HG03045 (cell line): ENCODE measurements at regions not wholly inside any gene's neighbourhood (a gene's known extent, or its start where the extent isn't known, plus 50 kb on each side); places are given as distances from the start of the nearest gene placed in this dataset.
"Not testable (repeated sequence)": the region's sequence is repeated elsewhere in the genome, so short reads cannot be mapped to it uniquely, and the experiment has no call there.

ENCODE experiments used
- ATAC-seq: cut with Tn5 transposase; IDR thresholded peaks from one replicate; pipeline ENCODE4 v1.9.1; 2021; ENCODE audit warnings: mild to moderate bottlenecking, moderate library complexity; ENCODE audit not compliant: unreplicated experiment

- not testable (repeated sequence) for ATAC-seq
Observed at GRCh38 chr17:34039759-34040555, 215.1 kb upstream of the CCL2 start.

DNA sequence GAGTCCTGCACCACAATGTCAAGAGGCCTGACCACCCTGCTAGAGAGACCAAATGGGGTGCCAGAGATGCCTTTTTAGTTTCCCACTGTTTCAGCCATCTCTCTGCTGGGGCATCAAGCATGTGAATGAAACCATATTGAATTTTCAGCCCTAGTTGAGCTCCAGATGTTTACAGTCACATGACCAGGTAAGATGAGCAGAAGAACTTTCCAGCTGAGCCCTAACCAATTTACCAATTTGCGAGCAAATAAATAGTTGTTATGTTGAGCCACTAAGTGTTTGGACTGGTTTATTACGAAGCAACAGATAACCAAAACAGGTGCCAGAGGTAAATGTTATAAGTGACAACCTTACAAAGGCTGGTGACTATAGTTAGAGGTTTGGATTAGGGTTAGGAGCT is 209.1 kb upstream of the CCL2 start:
- no peak for ATAC-seq

DNA sequence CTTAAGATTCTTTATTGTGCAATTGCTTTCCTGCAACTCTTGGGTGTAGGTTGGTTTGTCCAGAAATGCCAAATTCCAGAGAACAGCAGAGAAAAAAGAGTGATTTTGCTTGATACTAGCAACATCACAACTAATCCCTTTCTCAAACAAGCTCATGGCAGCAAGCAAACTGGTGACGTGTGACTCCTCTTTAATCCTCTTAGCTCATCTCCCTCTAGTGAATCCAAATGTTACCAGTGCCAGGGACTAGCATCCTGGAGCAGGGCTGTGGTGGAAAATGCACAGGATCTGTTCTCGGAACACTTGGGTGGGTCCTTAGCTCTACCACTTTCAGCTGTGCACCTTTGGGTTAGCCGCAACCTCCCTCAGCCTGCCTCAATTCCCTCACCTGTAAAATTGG is 204.0 kb upstream of the CCL2 start:
- ATAC-seq: no peak

- ATAC-seq: no peak
Observed at GRCh38 chr17:34054495-34054894, 200.6 kb upstream of the CCL2 start.

- ATAC-seq: no peak
Observed at GRCh38 chr17:34055606-34056005, 199.5 kb upstream of the CCL2 start.

DNA sequence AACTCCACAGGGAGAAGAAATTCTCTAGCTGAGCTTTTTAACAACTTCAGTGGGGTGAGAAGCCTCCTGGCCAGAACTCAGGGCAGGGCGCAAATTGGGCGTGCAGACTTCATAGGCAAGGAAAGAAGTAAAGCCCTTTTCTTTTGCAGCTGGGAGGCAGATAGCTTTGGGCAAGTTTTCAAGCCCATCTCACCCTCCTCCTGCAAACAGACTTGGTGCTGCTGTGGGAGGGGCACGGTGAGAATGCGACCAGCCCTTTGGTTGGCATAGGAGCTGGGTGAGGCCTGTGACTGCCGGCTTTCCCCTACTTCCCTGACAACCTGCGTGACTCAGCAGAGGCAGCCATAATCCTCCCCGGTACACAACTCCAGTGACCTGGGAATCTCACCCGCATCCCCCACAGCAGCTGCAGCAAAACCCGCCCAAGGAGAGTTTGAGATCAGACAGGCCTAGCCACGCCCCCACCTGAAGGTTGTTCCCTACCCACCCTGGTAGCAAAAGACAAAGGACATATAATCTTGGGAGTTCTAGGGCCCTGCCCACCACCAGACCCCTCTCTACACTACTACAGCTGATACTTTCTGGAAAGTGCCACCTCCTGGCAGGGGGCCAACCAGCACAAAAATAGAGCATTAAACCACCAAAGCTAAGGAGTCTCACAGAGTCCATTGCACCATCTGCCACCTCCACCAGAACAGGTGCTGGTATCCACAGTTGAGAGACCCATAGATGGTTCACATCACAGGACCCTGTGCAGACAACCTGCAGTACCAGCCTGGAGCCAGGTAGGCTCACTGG is 195.5 kb upstream of the CCL2 start:
- no peak for ATAC-seq

- ATAC-seq: no peak
Observed at GRCh38 chr17:34066528-34066927, 188.6 kb upstream of the CCL2 start.

DNA sequence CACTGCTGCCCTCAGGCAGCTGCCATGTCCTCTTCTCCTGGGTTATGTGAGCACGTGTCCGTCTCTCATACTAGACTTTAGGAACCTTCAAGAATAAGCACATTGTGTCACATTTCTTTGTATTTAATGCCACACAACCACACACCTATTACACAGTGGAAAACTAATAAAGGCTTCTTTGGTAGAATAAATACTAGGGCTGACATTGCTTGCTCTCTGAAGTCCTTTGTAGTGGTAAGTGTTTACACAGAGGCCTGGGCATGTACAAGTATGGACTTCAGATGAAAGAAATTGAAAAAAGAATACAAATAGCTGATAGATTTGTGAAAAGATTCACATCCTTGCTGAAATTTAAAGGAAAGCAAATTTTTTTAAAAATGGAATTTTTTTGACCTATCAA is 188.1 kb upstream of the CCL2 start:
- no peak for ATAC-seq

DNA sequence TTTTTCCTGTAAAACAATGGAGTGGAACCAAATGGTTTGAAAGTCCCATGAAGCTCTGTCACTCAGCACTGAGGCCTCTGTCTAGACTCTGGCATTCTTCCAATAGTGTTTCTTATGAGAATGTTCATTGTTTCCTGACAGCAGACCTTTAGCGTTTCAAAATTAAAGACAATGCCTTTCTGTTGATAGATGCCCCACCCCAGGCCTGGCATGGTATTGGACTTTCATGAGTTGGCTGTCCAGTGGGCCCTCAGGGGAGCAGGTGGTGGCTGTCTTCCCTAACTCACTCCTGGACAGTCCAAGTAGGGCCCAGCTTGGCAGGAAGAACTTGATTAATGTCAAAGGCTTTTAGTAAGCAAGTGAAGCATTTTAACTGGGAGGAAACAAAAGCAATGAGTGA is 186.5 kb upstream of the CCL2 start:
- ATAC-seq: no peak

- ATAC-seq: no peak
Observed at GRCh38 chr17:34070712-34071111, 184.4 kb upstream of the CCL2 start.

DNA sequence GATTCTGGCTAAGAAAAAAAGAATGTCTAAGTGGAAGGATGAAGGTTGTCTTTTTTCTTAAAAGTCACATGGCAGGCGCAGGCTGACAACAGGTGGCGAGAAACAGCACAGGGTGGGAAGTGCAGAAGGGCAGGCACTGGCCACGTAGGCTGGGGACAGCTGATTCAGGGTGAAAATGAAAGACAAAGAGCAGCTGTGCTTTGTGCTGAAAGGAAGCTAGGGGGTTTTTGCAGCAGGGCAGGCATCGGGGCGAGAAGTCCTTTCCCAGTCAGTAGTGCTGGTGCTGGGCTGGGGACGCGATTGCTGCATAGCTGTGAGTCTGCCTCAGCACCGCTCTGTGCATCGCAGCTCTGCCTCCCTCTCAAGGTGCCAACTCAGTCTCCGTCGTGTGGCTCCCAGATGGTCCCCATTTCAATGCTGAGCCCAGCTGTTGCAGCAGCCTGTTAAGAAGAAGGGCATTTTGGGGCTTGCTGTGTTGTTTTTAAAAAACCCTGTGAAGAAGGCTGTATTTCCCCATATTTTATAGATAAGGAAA is 183.1 kb upstream of the CCL2 start:
- ATAC-seq: no peak

GRCh38 chr17:34075076-34075475 is 180.0 kb upstream of the CCL2 start:
- no peak for ATAC-seq

DNA sequence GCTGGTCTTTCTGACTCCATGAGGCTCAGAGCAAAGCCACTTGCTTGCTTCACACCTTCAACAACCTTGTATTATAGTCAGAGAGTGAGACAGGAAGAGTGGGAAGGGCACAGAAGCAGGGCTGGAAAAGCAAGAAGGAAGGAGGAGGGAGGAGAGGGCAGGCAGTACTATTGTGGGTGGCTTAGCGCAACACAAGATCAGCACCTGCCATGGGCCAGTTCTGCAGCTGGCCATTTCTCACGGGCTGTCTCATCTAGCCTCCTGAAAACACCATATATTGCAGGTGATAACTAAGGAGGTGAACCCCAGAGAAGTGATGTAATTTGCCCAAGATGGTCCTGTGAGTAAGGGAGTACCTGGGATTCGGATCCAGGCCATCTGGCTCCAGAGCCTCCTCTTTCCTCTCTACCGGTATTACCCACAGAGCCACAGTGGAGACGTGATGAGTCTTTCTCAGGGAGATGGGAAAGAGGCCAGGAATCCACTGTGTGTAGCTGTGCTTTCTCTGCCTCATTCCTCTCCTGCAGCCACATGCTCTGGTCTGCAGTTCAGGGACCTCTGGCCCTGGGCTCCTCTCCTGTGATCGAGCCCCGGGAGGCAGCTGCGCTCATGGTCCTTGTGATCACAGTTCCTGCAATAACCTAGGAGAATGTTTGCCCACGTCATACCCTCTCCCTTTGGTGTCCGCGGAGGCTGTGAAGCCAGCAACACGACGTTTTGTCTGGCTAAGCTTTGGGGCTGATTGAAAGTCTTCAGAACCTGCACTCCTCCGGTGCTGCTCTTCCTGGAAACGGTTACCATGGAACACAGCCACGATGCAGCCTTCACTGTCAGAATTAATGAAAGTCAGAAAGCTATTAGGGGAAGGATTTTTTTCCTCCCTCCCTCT is 178.1 kb upstream of the CCL2 start:
- no peak for ATAC-seq

GRCh38 chr17:34081269-34081668 is 173.8 kb upstream of the CCL2 start:
- ATAC-seq: no peak

DNA sequence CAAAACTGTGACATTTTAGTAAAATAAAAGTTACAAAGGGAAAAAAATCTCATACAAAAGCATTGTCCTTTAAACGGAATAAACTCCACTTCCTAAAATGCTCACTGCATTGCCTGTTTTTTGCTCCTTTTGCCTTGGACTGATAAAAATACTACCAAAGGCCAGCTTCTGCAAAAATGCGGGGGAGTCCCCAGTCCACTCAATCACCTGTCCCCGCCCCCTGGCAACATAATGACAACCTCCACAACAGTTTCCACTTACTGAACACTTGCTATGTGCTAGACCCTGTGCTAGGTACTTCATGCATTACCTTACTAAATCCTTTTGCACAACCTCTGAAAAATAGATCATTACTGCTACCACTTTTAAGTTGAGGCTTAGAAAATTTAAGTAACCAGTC is 172.7 kb upstream of the CCL2 start:
- no peak for ATAC-seq

GRCh38 chr17:34089042-34089441 is 166.0 kb upstream of the CCL2 start:
- ATAC-seq: not testable (repeated sequence)

- ATAC-seq: no peak
Observed at GRCh38 chr17:34090593-34090992, 164.5 kb upstream of the CCL2 start.

DNA sequence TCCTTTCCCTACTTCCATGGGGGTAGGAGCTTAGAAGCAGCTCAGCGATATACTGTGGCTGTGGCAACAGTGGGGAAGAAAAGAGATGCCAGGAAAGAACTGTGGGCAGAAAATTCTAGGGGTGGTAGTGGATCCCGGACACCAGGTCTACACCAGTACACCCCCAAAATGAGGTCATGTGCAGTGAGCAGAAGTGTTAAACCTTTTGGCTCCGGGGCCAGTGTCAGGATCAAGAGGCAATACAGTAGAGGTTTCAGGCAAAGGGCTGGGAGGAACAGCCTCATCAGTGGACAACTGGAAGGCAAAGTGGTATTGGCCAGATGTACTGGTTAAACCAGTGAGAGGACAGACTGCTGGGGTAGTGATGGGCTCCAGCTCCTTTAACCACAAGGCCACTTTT is 163.1 kb upstream of the CCL2 start:
- ATAC-seq: no peak

DNA sequence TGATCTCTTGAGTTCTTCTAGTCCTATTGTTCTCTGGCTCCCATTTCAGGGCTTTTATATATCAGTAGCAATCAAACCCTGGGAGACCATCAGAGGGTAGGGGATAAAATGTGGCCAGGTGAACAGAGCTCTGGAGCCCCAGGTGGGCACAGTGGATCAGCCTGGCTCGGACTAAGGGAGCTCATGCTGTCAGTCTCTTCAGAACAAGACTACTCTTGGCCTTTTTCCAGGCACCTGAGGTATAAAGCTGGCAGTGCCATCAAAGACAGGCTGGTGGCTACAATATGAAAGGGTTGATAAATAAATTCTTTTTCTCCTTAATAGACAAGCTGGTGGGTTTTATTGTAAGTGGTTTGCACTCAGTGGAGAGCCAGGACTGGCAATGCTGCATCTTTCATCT is 160.0 kb upstream of the CCL2 start:
- ATAC-seq: no peak

GRCh38 chr17:34098699-34099098 is 156.4 kb upstream of the CCL2 start:
- ATAC-seq: no peak

DNA sequence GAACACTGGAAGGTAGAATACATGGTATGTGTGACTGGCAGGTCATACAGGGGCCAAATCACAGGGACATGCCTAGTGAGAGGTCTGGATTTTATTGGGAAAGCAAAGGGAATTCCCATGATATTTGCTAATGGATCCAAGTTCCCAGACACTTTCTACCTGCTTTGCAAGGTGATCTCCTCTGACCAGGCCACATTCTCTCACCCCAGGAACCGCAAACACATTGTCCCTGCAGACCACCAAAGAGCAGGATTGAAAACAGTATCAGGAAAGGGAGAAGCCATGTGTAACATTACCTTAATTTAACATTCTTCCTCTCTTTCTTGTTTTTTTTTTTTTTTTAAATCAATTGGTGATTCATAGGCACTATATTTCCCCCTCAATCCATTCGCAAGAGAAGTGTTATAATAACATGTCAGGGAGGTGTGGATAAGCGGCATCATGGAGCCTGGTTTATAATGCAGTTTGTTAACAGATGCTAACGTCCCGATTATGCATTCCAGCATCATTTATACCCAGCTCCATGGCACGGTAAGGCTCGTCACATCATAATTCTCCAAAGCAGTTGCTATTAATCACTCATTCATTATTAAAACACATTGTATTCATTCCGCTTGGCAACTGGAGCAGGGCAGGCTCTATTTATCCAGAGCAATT is 155.1 kb upstream of the CCL2 start:
- no peak for ATAC-seq
